Mesendoderm (in vitro differentiated cells): ENCODE measurements at regions not wholly inside any gene's neighbourhood (a gene's known extent, or its start where the extent isn't known, plus 50 kb on each side); places are given as distances from the start of the nearest gene placed in this dataset.

Experiments
- DNase-seq: peaks from one replicate; pipeline ENCODE4 v3.0.0; 2013
- H2AK5ac ChIP-seq: 2 replicates; pipeline ENCODE4 v1.6.1; 2013; ENCODE audit warnings: low read length, inconsistent platforms
- H2BK120ac ChIP-seq: 2 replicates; pipeline ENCODE4 v1.6.1; 2013; ENCODE audit warnings: low read depth, mild to moderate bottlenecking, low read length, moderate library complexity, mixed read lengths
- H2BK15ac ChIP-seq: replicated peaks from 2 replicates; pipeline ENCODE4 v1.6.1; 2013; ENCODE audit warnings: low read depth, mild to moderate bottlenecking, moderate library complexity
- H2BK5ac ChIP-seq: 2 replicates; pipeline ENCODE4 v1.6.1; 2013; ENCODE audit warnings: low read length, inconsistent platforms
- H3K18ac ChIP-seq: 2 replicates; pipeline ENCODE4 v1.6.1; 2013; ENCODE audit warnings: mild to moderate bottlenecking, low read length, mixed read lengths
- H3K23ac ChIP-seq: one replicate; pipeline ENCODE4 v1.6.1; 2013; ENCODE audit warnings: low read length
- H3K27ac ChIP-seq: 2 replicates; pipeline ENCODE4 v1.5.1; 2013; ENCODE audit warnings: low read depth, mild to moderate bottlenecking, inconsistent platforms, low read length, moderate library complexity
- H3K27me3 ChIP-seq: 2 replicates; pipeline ENCODE4 v1.6.1; 2013; ENCODE audit warnings: low read length, control low read depth, mild to moderate bottlenecking, inconsistent platforms; ENCODE audit not compliant: insufficient read depth, poor library complexity
- H3K36me3 ChIP-seq: 2 replicates; pipeline ENCODE4 v1.6.1; 2013; ENCODE audit warnings: low read length, inconsistent platforms; ENCODE audit not compliant: control insufficient read depth, insufficient read depth
- H3K4ac ChIP-seq: one replicate; pipeline ENCODE4 v1.6.1; 2013; ENCODE audit warnings: low read depth, mild to moderate bottlenecking, low read length, moderate library complexity
- H3K4me1 ChIP-seq: 2 replicates; pipeline ENCODE4 v1.6.1; 2013; ENCODE audit warnings: low read depth, low read length, inconsistent platforms; ENCODE audit not compliant: control insufficient read depth
- H3K4me2 ChIP-seq: 2 replicates; pipeline ENCODE4 v1.6.1; 2013; ENCODE audit warnings: low read length
- H3K4me3 ChIP-seq: 2 replicates; pipeline ENCODE4 v1.5.1; 2013; ENCODE audit warnings: mild to moderate bottlenecking, low read length
- H3K56ac ChIP-seq: one replicate; pipeline ENCODE4 v1.6.1; 2013; ENCODE audit warnings: low read length
- H3K79me1 ChIP-seq: 2 replicates; pipeline ENCODE4 v1.6.1; 2013; ENCODE audit warnings: low read length, inconsistent platforms
- H3K79me2 ChIP-seq: 2 replicates; pipeline ENCODE4 v1.6.1; 2013; ENCODE audit warnings: mild to moderate bottlenecking, low read length; ENCODE audit not compliant: control insufficient read depth, insufficient read depth
- H3K9ac ChIP-seq: 2 replicates; pipeline ENCODE4 v1.6.1; 2013; ENCODE audit warnings: low read length, inconsistent platforms
- H4K5ac ChIP-seq: one replicate; pipeline ENCODE4 v1.6.1; 2013; ENCODE audit warnings: low read length
- H4K8ac ChIP-seq: one replicate; pipeline ENCODE4 v1.6.1; 2013; ENCODE audit warnings: low read depth, mild to moderate bottlenecking, control low read depth, low read length, moderate library complexity
- WGBS: extraction: QIAGEN DNeasy Blood & Tissue Kit; methylation state at CpG from one replicate; pipeline ENCODE4 v1.1.7; 2013; ENCODE audit warnings: low lambda C conversion rate, missing lambda C conversion rate; ENCODE audit not compliant: insufficient coverage; ENCODE audit errors: extremely low coverage; 5-methylcytosine and 5-hydroxymethylcytosine counted together

DNA sequence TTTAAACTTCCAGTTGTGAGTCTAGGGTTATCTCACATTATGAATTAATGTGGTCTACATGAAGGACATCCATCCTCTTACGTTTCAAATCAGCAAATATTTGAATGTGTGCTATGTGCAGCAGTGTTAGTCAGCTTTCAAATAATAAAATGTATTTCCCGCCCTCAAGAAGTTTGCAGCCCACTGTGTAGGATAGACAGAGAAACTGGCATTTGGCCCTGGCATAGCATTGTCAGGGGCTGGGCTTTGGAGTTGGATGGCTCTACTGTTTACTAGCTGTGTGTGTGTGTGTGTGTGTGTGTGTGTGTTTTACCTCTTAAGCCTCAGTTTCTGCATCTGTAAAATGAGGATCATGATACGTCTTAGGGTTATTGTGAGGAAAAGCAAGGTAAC, 400.5 kb upstream of the C2CD4B start:
- Histone ChIP-seq H3K4me1 (peaks cover 21% of the 10 kb centered on the region), H4K5ac (peak overlapping the region; percentile 89), H2AK5ac (peak overlapping the region; percentile 41), H3K4ac (no peak overlapping the region), H3K79me1 (peaks cover 1% of the 10 kb centered on the region), H3K23ac (no peak overlapping the region), H2BK120ac (no peak overlapping the region), H3K18ac (peak overlapping the region; percentile 5), H3K4me3 (no peak overlapping the region), H3K27ac (no peak overlapping the region), H4K8ac (no peak overlapping the region), H3K56ac (peak overlapping the region; percentile 9), H3K9ac (peak overlapping the region; percentile 25), H2BK15ac (no peak overlapping the region), H3K4me2 (no peak overlapping the region), H3K36me3 (no peaks in the 10 kb centered on the region), H3K27me3 (no peaks in the 10 kb centered on the region), H3K79me2 (no peaks in the 10 kb centered on the region), H2BK5ac (peak overlapping the region; percentile 12)
- no CpG with 5 or more reads among the region's 3 CpGs for WGBS
- no peak for DNase-seq

DNA sequence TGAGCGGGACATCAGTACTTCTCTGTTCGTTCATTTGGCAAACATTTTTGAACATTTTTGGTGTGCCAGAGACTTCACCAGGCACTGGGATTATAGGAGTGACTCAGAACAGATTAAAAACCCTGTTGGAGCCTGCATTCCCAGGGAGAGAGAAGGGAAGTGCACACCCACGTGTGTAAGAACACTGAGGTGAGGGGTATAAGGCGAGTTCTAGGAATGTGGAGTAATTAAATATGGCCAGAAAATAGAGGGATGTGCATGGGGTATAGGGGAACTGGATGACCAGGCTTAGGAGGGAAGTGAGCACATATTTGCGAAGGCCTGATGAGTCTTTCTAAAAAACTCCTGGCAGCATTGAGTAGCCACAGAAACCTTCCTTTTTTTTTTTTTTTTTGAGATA, 401.2 kb upstream of the C2CD4B start:
- Histone ChIP-seq H3K79me2 (no peaks in the 10 kb centered on the region), H3K4ac (no peak overlapping the region), H3K4me3 (no peak overlapping the region), H3K36me3 (no peaks in the 10 kb centered on the region), H3K4me1 (peaks cover 19% of the 10 kb centered on the region), H3K18ac (peak overlapping the region; percentile 72), H3K23ac (no peak overlapping the region), H3K4me2 (no peak overlapping the region), H2AK5ac (no peak overlapping the region), H3K27ac (no peak overlapping the region), H2BK5ac (peak overlapping the region; percentile 47), H3K9ac (peak overlapping the region; percentile 38), H3K27me3 (no peaks in the 10 kb centered on the region), H3K79me1 (peaks cover 1% of the 10 kb centered on the region), H3K56ac (peak overlapping the region; percentile 54), H2BK15ac (no peak overlapping the region), H4K5ac (no peak overlapping the region), H2BK120ac (no peak overlapping the region), H4K8ac (no peak overlapping the region)
- no peak for DNase-seq
- WGBS = no CpG with 5 or more reads among the region's 5 CpGs

DNA sequence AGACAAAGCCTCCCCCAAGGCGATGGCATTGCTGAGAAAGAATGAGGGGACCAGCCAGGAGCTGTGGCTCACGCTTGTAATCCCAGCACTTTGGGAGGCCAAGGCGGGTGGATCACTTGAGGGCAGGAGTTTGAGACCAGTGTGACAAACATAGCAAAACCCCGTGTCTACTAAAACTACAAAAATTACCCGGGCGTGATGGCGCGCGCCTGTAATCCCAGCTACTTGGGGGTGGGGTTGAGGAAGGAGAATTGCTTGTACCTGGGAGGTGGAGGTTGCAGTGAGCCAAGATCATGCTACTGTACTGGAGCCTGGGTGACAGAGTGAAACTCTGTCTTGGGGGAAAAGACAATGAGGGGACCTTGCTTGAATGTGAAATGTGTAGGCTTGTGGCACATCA, 402.4 kb upstream of the C2CD4B start:
- Histone ChIP-seq H3K9ac (no peak overlapping the region), H3K27ac (no peak overlapping the region), H3K79me2 (no peaks in the 10 kb centered on the region), H2BK5ac (no peak overlapping the region), H3K56ac (no peak overlapping the region), H4K8ac (no peak overlapping the region), H2AK5ac (no peak overlapping the region), H2BK120ac (no peak overlapping the region), H3K4me1 (peaks cover 17% of the 10 kb centered on the region), H2BK15ac (no peak overlapping the region), H3K79me1 (peaks cover 1% of the 10 kb centered on the region), H3K36me3 (no peaks in the 10 kb centered on the region), H3K18ac (no peak overlapping the region), H3K27me3 (no peaks in the 10 kb centered on the region), H3K4me3 (no peak overlapping the region), H4K5ac (no peak overlapping the region), H3K4me2 (no peak overlapping the region), H3K23ac (no peak overlapping the region), H3K4ac (no peak overlapping the region)
- no CpG with 5 or more reads among the region's 9 CpGs for WGBS
- DNase-seq = no peak

DNA sequence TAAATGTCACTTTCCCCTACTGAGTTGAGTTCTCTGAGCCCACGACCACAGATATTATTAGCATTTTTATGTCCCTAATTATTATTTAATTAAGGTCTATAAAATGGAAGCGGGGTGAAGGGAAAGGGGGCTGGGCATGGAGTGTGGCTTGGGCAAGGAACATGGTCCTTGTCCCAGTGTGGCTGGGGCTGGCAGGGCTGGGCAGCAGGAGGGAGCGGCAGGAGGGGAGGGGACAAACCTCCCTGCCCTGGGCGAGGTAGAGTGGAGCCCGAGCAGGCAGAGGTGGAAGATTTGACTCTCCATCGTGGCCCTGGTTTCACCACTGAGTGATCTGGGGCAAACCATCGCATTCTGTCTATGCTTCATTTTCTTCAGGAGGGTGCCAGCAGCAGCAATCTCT, 402.9 kb upstream of the C2CD4B start:
- no peak overlapping the region for H2AK5ac ChIP-seq
- DNase-seq = no peak
- H3K79me2 ChIP-seq = no peaks in the 10 kb centered on the region
- H3K27me3 ChIP-seq = no peaks in the 10 kb centered on the region
- H3K56ac ChIP-seq = no peak overlapping the region
- H2BK15ac ChIP-seq = no peak overlapping the region
- H3K36me3 ChIP-seq = no peaks in the 10 kb centered on the region
- H3K18ac ChIP-seq = no peak overlapping the region
- no peak overlapping the region for H3K4me2 ChIP-seq
- H4K8ac ChIP-seq = no peak overlapping the region
- no peak overlapping the region for H3K9ac ChIP-seq
- no peak overlapping the region for H3K27ac ChIP-seq
- H3K4me1 ChIP-seq = peaks cover 18% of the 10 kb centered on the region
- H4K5ac ChIP-seq = no peak overlapping the region
- no peak overlapping the region for H2BK5ac ChIP-seq
- H3K4ac ChIP-seq = no peak overlapping the region
- no peak overlapping the region for H2BK120ac ChIP-seq
- no CpG with 5 or more reads among the region's 7 CpGs for WGBS
- no peak overlapping the region for H3K23ac ChIP-seq
- peaks cover 1% of the 10 kb centered on the region for H3K79me1 ChIP-seq
- no peak overlapping the region for H3K4me3 ChIP-seq

DNA sequence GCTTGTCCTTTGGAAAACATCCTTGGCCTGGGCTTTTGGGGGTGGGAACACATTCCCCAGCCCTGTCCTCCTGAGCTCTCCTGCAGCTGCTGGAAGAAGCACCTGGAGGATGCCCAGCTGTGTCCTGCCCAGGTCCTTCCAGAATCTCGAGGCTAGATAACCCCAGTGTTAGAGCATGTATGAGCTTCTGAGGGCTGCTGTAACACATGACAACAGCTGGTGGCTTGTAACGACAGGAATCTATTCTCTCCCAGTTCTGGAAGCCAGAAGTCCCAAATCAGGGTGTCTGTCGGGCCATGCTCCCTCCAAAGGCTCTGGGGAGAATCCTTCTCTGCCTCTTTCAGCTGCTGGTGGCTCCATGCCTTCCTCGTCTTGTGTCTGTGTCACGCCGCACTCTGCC, 403.6 kb upstream of the C2CD4B start:
- Histone ChIP-seq H3K4me3 (no peak overlapping the region), H3K9ac (no peak overlapping the region), H3K4ac (no peak overlapping the region), H2BK15ac (no peak overlapping the region), H4K5ac (no peak overlapping the region), H3K79me2 (no peaks in the 10 kb centered on the region), H3K4me1 (peaks cover 17% of the 10 kb centered on the region), H4K8ac (no peak overlapping the region), H3K36me3 (no peaks in the 10 kb centered on the region), H3K4me2 (no peak overlapping the region), H3K27ac (no peak overlapping the region), H3K79me1 (peaks cover 3% of the 10 kb centered on the region), H3K27me3 (no peaks in the 10 kb centered on the region), H2BK120ac (no peak overlapping the region), H3K23ac (no peak overlapping the region), H2BK5ac (no peak overlapping the region), H2AK5ac (no peak overlapping the region), H3K56ac (no peak overlapping the region), H3K18ac (no peak overlapping the region)
- WGBS = no CpG with 5 or more reads among the region's 6 CpGs
- no peak for DNase-seq
